Middle frontal gyrus (tissue), 1 donor: ENCODE measurements at regions not wholly inside any gene's neighbourhood (a gene's known extent, or its start where the extent isn't known, plus 50 kb on each side); places are given as distances from the start of the nearest gene placed in this dataset.
"Not testable (repeated sequence)": the region's sequence is repeated elsewhere in the genome, so short reads cannot be mapped to it uniquely, and the experiment has no call there.

Source experiments
- DNase-seq: peaks from one replicate; pipeline ENCODE4 v3.0.0-alpha.2; 2015; ENCODE audit warnings: low spot score; ENCODE audit errors: extremely low spot score

DNA sequence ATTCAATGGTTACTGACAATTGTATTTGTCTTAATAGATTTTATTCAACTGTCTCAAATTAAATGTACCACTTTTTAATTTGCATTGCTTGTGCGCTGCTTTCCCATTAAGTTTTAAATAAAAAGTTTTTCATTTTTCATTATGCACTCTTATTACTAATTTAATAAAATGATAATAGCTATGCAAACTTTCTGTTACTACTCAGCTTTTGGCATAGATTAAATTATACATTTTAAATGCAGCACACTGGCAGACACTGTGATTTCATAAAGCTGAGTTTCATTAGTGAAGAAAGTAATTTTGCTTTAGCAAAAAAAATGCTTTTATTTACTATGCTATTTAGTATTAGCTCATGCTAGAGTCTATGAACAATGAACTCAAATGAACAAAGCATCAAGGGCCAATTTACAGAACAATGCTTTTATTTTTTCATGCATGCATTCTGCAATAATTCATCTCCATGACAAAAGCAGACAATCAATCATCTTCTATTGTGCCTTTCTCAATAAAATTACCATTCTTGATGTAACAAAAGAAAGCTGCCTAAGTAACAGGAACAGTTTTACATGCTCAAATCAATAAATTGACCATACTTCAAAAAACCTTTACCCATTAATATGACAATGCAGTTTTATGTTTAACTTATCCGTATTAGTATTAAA lies 595.2 kb upstream of the ARRDC3 start:
- DNase-seq = no peak

DNA sequence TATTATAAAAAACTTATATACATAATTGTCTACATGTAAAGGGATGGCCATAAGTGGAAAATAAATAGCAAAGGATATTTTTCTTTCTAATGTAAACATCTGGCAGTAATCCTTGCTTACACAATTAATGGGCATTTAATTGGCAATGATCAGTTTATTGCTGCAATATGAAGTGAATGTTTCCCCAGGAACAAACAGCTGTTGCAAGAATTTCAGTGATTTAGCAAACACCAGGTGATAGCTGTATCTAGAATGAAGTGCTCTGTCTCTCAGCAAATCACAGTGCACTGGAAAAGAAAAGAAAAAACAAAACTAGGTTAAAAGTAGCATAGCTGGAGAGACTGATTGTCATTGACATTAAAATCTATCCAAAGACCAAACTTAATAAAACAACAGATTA lies 594.5 kb upstream of the ARRDC3 start:
- DNase-seq = no peak

DNA sequence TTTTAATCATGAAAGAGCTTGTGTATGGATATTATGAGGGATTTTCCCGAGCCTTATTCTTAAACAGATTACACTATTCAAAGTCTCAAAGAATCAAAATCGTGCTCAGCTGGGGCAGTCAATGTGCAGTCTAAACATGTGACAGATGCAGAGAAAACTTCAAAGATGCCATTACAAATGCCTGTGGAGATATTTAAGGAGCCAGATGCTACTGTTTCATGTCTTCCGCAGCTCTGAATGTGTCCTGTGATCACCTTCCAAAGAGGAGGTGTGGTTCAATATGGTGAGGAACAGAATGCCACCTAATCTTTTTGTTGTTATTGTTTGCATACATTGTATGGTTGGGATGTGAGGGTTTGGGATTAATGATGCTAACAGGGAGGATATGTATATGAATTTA lies 593.3 kb upstream of the ARRDC3 start:
- no peak for DNase-seq

DNA sequence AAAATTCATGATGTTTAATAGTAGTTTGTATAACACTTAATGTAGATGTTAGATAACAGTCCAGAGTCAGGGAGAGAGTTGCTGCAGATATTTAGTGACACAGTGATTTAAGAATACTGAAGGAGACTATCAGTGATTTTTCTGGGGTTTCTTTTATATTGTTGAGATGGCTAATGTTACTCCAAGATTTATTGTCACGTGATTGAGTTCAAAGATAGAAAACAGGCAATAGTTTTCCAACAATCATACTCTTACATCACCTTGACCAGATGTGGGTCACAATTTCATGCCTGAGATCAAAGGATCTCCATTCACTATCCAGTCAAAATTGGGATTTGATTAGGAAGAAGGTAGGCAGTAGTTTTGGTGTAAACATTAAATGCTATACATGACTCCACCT lies 580.0 kb upstream of the ARRDC3 start:
- DNase-seq = no peak

DNA sequence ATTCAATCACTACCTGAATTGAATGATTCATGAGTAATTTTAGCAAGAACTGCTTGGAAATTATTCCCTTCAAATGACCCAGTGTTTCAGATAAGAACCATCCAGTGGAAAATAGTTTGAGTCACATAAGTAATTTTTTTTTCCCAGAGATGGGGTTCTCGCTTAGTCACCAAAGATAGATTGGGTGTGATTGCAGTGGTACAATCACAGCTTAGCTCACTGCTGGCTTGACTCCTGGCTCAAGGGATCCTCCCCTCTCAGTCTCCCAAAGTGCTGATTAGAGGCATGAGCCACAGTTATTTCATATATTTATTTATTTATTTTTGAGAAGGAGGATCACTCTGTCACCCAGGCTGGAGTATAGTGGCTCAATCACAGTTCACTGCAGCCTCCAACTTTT lies 574.5 kb upstream of the ARRDC3 start:
- no peak for DNase-seq

DNA sequence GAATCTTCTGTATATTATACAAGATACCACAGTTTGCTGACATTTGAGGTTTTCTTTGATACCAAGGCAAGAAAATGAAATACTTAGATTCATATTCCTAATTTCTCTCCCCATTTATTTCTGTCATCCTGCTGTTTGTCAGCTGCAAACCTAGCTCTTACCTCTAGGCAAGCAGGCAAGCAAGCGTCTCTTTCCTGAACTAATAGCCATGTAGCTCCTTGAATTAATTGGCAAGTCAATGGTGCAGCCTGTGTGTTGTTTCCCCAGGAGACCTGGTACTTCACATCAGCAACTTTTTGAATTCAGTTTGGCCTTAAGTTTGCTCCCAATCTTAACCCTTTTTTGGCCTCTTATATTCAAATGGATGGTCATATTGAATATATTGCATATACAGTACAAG lies 573.6 kb upstream of the ARRDC3 start:
- DNase-seq = no peak

DNA sequence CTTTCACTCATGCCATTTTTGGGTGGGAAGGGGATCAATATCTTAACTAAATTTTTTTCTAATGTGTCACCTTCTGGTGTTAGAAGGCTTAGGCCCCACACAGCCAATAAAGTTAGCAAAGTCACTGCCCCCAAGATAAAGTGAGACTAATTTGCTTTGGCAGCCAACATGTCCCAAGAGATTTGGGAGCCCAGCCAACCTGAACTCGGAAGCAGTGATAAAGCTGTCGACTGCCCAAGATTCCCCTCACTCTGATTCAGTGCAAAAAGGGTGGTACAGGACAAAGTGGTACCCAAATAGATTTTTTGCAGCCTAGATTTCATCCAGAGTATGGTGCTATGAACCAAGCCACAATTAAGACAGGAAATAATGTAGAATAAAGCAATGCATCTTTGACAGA lies 572.5 kb upstream of the ARRDC3 start:
- DNase-seq = no peak

DNA sequence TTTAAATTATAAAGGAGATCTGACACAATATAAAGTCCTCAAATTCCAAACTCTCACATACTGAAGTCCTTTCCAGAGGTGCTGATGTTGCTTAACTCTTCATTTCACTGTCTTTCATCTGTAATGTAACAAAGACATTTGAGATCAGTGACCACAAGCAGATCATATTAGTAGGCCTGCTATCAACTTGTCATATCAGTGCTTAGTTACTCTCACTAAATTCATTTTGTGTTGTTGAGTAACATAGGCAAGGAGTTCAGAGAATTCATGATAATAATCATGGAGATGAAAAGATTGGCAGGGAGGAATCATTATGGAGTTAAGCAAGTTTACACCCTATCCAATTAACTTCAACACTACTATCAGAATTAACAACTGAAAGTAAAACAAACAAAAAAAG lies 571.0 kb upstream of the ARRDC3 start:
- no peak for DNase-seq

DNA sequence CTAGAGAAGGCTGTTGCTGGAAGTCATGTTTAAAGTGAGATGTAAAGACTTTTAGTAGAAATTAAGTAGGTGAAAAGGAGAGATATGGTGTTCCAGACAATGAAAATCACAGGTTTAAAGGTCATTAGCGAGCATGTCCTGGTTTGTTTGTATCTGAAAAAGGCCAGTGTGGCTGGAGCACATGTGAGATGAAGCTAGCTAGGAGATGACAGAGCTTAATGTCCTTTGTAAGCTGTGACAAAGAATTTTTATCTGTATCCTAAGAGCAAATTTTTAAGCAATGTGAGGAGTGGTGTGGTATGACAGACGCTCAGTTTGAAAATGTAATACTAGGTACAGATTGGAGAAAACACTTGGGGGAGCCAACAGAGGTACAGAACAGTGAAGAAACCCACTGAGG lies 567.2 kb upstream of the ARRDC3 start:
- no peak for DNase-seq

DNA sequence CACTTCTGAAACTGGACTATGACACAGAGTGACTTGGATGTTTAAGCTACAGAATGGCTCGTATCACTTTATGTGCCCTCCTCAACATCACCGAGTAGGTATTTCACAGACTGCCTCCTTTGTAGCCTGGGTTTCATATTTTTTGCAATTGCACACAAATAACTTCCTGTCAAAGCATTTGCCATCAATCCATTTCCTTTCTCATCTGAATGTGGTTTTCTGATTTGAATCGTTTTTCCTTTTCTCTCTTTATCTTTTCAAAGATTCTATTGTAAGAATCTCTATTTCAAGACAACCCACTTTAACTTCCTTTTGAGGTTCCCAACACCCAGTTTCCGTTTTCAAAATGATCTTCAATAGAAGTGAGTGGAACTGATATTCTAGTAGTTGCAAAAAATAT lies 563.8 kb upstream of the ARRDC3 start:
- DNase-seq = no peak

DNA sequence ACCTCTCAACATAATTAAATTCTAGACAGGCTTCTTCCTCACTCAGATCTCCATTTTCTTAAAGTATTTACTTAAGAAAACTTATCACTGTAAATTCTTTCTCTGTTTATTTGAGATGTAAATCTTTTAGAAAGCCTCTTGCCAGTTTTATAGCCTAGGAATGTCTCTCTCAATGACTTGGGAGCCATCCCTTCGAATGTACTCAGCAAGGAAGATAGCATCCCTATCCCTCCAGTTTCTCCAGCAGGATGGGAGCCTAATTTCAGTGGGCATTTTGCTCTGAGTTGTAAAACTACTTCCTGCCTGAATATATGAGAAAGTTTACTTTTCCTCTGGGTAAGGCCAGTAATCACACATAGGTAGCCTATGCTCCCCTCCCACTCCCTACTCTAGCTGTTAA lies 558.5 kb upstream of the ARRDC3 start:
- no peak for DNase-seq

DNA sequence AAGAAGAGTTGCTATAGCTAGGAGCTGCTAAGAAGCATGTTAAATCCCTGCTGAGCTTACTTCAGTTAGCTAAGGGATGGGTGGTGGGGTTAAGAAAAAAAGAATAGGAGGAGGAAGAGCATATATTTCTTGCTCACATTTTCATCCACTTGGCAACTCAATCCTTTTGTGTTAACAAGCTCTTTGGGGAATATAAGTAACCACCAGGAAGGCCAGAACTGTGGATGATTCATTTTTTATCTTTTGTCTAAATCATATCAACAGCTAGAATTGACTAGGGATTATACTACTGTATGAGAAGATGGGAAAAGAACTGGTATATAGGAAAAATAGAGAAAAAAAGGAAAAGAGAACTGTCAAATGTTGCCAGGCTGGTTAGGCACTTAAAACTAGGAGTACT lies 555.3 kb upstream of the ARRDC3 start:
- no peak for DNase-seq

DNA sequence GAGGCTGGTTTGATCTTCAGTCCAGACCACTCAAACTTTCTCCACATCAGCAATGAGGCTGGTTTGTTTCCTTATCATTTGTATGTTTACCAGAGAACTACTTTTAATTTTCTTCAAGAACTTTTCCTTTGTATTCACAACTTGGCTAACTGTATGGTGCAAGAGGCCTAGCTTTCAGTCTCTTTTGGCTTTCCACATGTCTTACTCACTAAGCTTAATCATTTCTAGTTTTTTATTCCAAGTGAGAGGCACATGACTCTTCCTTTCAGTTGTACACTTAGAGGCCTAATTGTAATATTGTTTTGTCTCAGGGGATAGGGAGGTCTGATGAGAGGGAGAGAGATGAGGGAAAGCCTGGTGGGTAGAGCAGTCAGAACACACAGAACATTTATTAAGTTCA lies 554.0 kb upstream of the ARRDC3 start:
- no peak for DNase-seq

DNA sequence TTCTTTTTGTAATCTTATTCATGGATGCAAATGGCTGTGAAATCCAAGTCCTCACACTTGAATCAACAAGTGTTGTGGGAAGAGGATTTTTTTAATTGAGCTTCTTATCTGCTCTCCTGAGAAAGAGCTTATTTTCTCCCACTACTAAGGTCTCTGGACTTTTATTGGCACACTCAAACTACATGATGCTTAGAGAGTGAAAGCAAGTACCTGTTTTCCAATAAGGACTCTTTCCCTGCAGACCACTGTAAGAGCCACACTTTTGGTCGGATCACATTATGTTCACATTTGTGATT lies 546.4 kb upstream of the ARRDC3 start:
- DNase-seq = no peak

DNA sequence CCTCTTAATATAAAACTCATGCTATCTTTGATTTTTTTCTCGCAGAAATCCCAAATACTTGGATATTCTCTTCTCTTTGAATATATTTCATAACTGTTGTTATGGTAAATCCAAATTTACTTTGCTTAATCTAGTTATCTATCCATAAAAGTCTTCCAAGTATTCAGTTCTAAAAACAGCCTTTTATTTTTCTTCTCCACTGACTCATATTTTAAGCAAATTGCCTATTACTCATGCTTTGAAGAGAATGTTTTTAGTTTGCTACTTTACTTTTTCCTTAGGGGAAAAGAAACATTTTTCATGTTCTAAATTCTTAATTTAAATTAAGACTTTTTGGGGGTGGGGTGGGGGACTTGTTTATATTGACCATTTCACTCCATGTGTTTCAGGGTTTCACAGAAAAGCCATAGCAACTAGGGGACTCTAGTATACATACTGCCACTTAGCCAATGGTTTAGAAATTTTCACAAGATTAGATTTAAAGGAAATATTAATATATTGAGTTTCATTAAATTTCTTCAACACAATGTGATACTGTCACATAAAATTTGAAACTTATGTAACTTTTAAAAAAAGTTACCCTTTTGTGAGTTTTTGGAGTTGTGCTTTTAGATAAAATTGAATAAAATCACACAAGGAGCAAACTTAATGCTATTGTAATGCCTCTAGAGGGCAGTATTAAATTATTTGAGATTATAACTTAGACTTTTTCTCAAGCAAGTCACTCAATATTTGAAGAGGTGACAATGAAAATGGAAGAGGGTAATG lies 545.8 kb upstream of the ARRDC3 start:
- no peak for DNase-seq

DNA sequence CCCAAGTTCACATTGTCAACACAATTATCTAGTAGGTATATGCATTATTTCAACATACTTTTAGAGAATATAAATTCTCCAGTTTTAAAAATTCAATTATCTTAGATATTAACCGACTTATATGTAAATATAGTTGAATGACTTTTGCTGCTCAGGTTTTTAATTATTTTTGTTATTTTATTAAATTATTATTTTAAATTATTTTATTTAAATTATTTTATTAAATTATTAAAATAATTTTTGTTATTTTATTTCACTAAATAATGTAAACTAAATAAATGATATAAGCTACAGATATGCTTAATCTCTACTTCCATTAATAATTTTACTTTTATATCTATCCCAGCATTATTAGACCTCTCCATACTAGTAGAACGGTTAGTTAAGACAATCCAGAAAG lies 544.3 kb upstream of the ARRDC3 start:
- no peak for DNase-seq

DNA sequence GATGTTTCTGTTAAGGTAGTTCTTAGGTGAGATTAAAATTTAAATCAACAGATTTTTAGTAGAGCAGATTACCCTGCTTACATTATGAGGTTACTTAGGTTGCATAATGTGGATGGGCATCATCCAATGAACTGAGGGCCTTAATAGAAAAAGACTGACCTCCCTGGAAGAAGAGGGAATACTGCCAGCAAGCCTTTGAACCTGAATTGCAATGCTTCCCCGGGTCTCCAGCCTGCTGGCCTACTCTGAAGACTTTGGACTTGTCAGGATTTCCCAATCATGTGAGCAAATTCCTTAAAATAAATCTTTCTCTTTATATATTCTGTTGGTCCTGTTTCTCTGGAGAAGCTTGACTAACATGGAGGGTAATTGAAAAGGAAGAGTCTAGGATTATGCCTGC lies 542.1 kb upstream of the ARRDC3 start:
- no peak for DNase-seq

DNA sequence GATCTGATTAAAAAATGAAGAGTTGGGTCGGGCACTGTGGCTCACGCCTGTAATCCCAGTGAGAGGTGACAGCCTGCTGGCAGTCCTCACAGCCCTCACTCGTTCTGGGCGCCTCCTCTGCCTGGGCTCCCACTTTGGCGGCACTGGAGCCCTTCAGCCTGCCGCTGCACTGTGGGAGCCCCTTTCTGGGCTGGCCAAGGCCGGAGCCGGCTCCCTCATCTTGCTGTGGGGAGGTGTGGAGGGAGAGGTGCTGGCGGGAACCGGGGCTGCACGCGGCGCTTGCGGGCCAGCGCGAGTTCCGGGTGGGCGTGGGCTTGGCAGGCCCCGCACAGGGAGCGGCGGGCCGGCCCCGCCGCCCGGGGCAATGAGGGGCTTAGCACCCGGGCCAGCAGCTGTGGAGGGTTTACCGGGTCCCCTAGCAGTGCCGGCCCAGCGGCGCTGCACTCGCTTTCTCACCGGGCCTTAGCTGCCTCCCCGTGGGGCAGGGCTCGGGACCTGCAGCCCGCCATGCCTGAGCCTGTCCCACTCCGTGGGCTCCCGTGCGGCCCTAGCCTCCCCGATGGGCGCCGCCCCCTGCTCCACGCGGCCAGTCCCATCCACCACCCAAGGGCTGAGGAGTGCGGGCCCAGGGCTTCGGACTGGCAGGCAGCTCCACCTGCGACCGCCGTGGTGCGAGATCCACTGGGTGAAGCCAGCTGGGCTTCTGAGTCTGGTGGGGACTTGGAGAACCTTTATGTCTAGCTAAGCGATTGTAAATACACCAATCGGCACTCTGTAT lies 534.1 kb upstream of the ARRDC3 start:
- DNase-seq = not testable (repeated sequence)

DNA sequence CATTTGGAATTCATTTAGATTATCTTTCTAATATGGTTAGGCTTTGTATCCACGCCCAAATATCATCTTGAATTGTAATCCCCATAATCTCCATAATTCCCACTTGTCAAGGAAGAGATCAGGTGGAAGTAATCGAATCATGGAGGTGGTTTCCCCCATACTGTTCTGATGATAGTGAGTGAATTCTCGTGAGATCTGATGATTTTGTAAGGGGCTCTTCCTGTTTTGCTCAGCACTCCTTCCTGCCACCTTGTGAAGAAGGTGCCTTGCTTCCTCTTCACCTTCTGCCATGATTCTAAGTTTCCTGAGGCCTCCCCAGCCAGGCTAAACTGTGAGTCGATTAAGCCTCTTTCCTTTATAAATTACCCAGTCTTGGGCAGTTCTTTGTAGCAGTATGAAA lies 527.5 kb upstream of the ARRDC3 start:
- no peak for DNase-seq

DNA sequence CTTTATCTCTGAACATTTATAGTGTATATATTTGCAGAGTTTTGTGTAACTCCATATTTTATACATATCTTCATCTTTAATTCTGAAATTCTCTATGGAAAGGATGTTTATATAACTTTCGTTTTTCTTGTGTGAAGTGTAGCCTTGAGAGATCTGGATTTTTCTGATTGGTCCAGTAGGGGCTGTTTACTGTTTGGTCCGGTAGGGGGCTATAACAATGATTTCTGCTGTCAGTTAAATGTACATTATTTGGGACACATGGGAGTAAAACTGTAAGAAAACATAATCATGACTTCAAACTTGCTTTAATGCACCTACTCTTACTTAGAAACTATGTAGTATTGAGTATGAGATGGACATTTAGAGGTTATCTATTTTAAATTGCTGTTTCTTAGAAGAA lies 527.1 kb upstream of the ARRDC3 start:
- no peak for DNase-seq

DNA sequence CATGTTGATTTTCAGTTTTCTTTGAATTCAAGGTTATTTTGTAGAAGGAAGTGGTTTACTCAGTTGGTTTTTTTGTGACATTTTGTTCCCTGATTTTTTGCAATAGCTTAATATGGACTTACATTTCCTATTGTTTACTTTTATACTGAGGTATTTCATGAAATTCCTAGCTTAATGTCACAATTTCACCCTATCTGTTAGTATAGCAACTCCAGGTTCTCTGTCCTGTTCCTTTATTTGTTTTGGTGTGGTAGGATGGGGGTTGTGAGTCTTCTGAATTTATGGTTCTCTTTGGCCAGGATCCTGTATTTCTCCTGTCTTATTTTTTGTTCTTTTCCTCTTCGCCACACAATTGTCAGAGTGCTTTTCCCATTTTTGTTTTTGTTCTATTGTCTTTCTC lies 523.4 kb upstream of the ARRDC3 start:
- DNase-seq = no peak

DNA sequence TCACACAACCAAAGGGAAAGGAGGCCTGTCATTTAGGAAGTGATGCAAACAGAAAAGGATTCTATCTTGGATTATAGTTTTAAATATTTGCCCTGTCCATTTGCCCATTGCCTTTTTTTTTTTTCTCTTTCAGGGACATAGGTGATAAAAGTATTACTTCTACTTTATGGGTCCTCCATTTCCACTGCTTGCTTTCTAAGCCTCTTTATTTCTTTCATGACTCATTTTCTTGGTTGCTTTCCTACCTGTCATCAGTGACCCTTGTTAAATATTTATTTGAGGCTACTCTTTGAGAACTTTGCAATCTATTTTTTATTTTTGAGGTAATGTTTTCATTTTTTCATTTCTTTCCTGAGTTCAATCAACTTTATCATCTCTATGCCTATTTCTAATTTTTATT lies 522.9 kb upstream of the ARRDC3 start:
- no peak for DNase-seq

DNA sequence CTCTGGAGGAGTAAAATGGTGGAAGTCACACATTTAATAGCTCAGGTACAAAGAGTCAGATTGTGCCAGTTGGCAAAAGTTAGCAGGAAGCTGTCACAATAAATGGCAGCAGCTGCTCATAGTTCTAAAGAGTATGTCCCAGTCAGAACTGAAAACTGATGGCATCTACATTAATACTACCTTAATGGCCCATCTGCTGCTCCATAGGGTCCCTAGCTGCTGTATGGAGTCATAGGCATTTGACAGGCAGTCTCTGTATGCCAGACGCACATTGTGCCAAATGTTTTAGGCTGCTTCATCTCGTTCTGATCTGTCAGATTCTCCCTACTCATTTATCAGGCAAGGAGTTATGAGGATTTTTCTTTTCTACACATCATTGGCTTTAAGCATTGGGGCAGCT lies 515.8 kb upstream of the ARRDC3 start:
- DNase-seq = no peak
